Activated CD8-positive, alpha-beta T cell treated with anti-CD3 and anti-CD28 coated beads for 36 hours (primary cell): ENCODE measurements at regions not wholly inside any gene's neighbourhood (a gene's known extent, or its start where the extent isn't known, plus 50 kb on each side); places are given as distances from the start of the nearest gene placed in this dataset.

ENCODE experiments used
- ATAC-seq: fragments of 200-7000 bp; cut with Tn5 transposase; one replicate; pipeline ENCODE4 v1.10.0; 2021; ENCODE audit warnings: mild to moderate bottlenecking, moderate library complexity
- CTCF ChIA-PET: fragments of 350-600 bp; sonication (Branson Sonifier 250); formaldehyde crosslinking; loops from one replicate; lab custom pipeline; 2021; ENCODE audit warnings: antibody characterized with exemption; lab: Charles Lee
- POLR2A ChIA-PET: fragments of 350-600 bp; sonication (Branson Sonifier 250); formaldehyde crosslinking; loops from one replicate; lab custom pipeline; 2021; ENCODE audit warnings: antibody characterized with exemption; lab: Charles Lee
- DNase-seq: peaks from one replicate; pipeline ENCODE4 v3.0.0-alpha.2; 2020
- H3K27ac Mint-ChIP-seq: one replicate; pipeline ENCODE4 v1.8.0; 2021; ENCODE audit warnings: mild to moderate bottlenecking, mixed read lengths
- H3K27me3 Mint-ChIP-seq: one replicate; pipeline ENCODE4 v1.8.0; 2021; ENCODE audit warnings: mixed read lengths
- H3K36me3 Mint-ChIP-seq: one replicate; pipeline ENCODE4 v1.8.0; 2021; ENCODE audit warnings: low read depth, mixed read lengths
- H3K4me1 Mint-ChIP-seq: one replicate; pipeline ENCODE4 v1.8.0; 2021; ENCODE audit warnings: low read depth, mixed read lengths
- H3K4me3 Mint-ChIP-seq: one replicate; pipeline ENCODE4 v1.8.0; 2021; ENCODE audit warnings: mild to moderate bottlenecking, moderate library complexity, mixed read lengths
- H3K9me3 Mint-ChIP-seq: one replicate; pipeline ENCODE4 v1.8.0; 2021; ENCODE audit warnings: mixed read lengths
- CTCF ChIP-seq: fragments of 200-600 bp; IDR thresholded peaks from one replicate; pipeline ENCODE4 v1.8.0; 2022; ENCODE audit warnings: antibody characterized with exemption, mild to moderate bottlenecking
- intact Hi-C: fragments of 100-400 bp; cut with micrococcal nuclease; formaldehyde crosslinking; loops from one replicate; pipeline ENCODE4 v1.10.0; 2022

DNA sequence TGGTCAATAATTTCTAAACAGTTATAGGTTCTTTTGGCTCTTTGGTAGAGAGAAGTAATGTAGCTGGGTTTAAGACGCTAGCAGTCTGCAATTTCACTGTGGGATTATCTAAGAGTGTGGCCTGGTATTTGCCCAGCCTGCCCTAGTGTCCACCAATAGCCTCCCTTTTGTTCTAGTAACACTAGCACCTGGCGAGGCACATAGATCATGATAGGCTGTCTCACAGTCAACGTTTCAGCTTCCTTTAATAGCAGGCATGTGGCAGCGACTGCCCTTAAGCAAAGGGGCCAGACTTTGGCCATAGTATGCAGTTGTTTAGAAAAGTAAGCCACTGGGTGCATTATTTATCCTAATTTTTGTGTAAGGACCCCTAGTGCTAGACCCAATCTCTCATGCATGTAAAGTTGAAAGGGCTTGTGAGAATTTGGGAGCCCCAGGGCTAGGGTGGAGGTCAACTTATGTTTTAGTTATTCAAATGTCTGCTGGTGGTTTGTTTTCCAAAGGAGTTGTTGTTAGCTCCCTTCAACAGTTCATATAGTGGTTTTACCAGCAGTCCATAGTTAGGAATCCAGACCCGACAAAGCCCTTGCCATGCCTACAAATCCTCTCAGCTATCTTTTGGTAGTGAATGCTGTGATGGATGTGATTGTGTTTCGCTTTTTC, 274.3 kb downstream of the HTR1A start:
- no peak overlapping the region for H3K27ac Mint-ChIP-seq
- intact Hi-C loops = no loop called here
- H3K27me3 Mint-ChIP-seq = no peaks in the 10 kb centered on the region
- no peak for TF ChIP-seq CTCF
- H3K4me1 Mint-ChIP-seq = no peaks in the 10 kb centered on the region
- H3K9me3 Mint-ChIP-seq = peaks cover 1% of the 10 kb centered on the region
- DNase-seq (no peak), ATAC-seq (no peak)
- ChIA-PET CTCF (no interaction called here), POLR2A (no interaction called here)
- no peak overlapping the region for H3K4me3 Mint-ChIP-seq
- H3K36me3 Mint-ChIP-seq = no peaks in the 10 kb centered on the region

- no peaks in the 10 kb centered on the region for H3K4me1 Mint-ChIP-seq
- POLR2A ChIA-PET = no interaction called here
- H3K27ac Mint-ChIP-seq = no peak overlapping the region
- ATAC-seq = no peak
- TF ChIP-seq CTCF = no peak
- CTCF ChIA-PET = no interaction called here
- peaks cover 1% of the 10 kb centered on the region for H3K9me3 Mint-ChIP-seq
- intact Hi-C loops = no loop called here
- H3K27me3 Mint-ChIP-seq = no peaks in the 10 kb centered on the region
- no peak overlapping the region for H3K4me3 Mint-ChIP-seq
- DNase-seq = no peak
- H3K36me3 Mint-ChIP-seq = no peaks in the 10 kb centered on the region
These were observed 275.3 kb downstream of the HTR1A start for GRCh38 chr5:63686938-63687337.

DNA sequence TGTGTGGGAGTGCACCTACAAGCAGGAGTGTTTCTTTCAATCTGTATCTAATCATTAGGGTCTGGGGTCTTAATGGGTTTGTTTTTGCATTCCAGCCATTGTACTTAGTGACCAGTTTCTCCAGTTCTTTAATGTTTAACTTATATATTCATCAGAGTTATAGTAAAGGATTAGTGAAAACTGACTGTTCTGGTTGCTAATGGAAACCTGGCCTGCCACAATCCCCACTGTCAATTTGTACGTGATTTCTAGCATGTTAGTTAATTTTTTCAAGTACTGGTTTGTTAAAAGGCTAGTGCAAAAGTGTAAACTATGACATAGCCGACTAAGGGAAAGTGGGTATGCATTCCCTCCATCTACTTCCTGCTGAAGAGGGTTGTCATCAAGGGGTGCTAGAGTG, 276.1 kb downstream of the HTR1A start:
- Mint-ChIP-seq H3K36me3 (no peaks in the 10 kb centered on the region), H3K9me3 (peaks cover 1% of the 10 kb centered on the region), H3K27ac (no peak overlapping the region), H3K27me3 (no peaks in the 10 kb centered on the region), H3K4me1 (no peaks in the 10 kb centered on the region), H3K4me3 (no peak overlapping the region)
- POLR2A ChIA-PET = no interaction called here
- no peak for ATAC-seq
- DNase-seq = no peak
- intact Hi-C loops = no loop called here
- no peak for TF ChIP-seq CTCF
- CTCF ChIA-PET = no interaction called here

GRCh38 chr5:63685454-63685853, 276.8 kb downstream of the HTR1A start:
- no peaks in the 10 kb centered on the region for H3K36me3 Mint-ChIP-seq
- no peak for ATAC-seq
- DNase-seq = no peak
- intact Hi-C loops = no loop called here
- ChIA-PET CTCF (no interaction called here), POLR2A (no interaction called here)
- no peak overlapping the region for H3K4me3 Mint-ChIP-seq
- no peaks in the 10 kb centered on the region for H3K27me3 Mint-ChIP-seq
- H3K27ac Mint-ChIP-seq = no peak overlapping the region
- H3K4me1 Mint-ChIP-seq = no peaks in the 10 kb centered on the region
- TF ChIP-seq CTCF = no peak
- peaks cover 1% of the 10 kb centered on the region for H3K9me3 Mint-ChIP-seq

GRCh38 chr5:63674881-63675280, 287.4 kb downstream of the HTR1A start:
- H3K27ac Mint-ChIP-seq = no peak overlapping the region
- DNase-seq = no peak
- H3K4me3 Mint-ChIP-seq = no peak overlapping the region
- no peaks in the 10 kb centered on the region for H3K27me3 Mint-ChIP-seq
- ChIA-PET POLR2A (no interaction called here), CTCF (no interaction called here)
- peaks cover 4% of the 10 kb centered on the region for H3K9me3 Mint-ChIP-seq
- H3K4me1 Mint-ChIP-seq = no peaks in the 10 kb centered on the region
- H3K36me3 Mint-ChIP-seq = no peaks in the 10 kb centered on the region
- no peak for TF ChIP-seq CTCF
- no peak for ATAC-seq
- intact Hi-C loops = no loop called here
